VCaP (cell line): ENCODE measurements at regions not wholly inside any gene's neighbourhood (a gene's known extent, or its start where the extent isn't known, plus 50 kb on each side); places are given as distances from the start of the nearest gene placed in this dataset.

Experiments
- H3K27ac ChIP-seq: fragments of 450-650 bp; 2 replicates; pipeline ENCODE4 v1.5.1; 2017
- CTCF ChIP-seq: fragments of 450-650 bp; conservative IDR thresholded peaks from 2 replicates; pipeline ENCODE4 v1.5.1; 2017; ENCODE audit warnings: mild to moderate bottlenecking, moderate library complexity

GRCh38 chr18:25875551-25876240 lies 214.7 kb downstream of the SS18 start:
- no peak for TF ChIP-seq CTCF

GRCh38 chr18:25873833-25874232 lies 216.6 kb downstream of the SS18 start:
- no peak for TF ChIP-seq CTCF
- no peak overlapping the region for H3K27ac ChIP-seq

More at GRCh38 chr18:25875551-25876240, 214.7 kb downstream of the SS18 start:
- no peak overlapping the region for H3K27ac ChIP-seq

GRCh38 chr18:25866331-25866730 lies 224.1 kb downstream of the SS18 start:
- no peak overlapping the region for H3K27ac ChIP-seq
- TF ChIP-seq CTCF, result no peak

- TF ChIP-seq CTCF, result no peak
- H3K27ac ChIP-seq, result no peak overlapping the region
Observed at GRCh38 chr18:25862881-25863600, 227.4 kb downstream of the SS18 start.

GRCh38 chr18:25853691-25854433 lies 236.6 kb downstream of the SS18 start:
- TF ChIP-seq CTCF, result no peak

GRCh38 chr18:25843791-25844190 lies 246.6 kb downstream of the SS18 start:
- TF ChIP-seq CTCF, result no peak
- no peak overlapping the region for H3K27ac ChIP-seq

More at GRCh38 chr18:25853691-25854433, 236.6 kb downstream of the SS18 start:
- no peak overlapping the region for H3K27ac ChIP-seq

- TF ChIP-seq CTCF, result no peak
- no peak overlapping the region for H3K27ac ChIP-seq
Observed at GRCh38 chr18:25842665-25843064, 247.7 kb downstream of the SS18 start.
